Neural cell (in vitro differentiated cells): ENCODE measurements at regions not wholly inside any gene's neighbourhood (a gene's known extent, or its start where the extent isn't known, plus 50 kb on each side); places are given as distances from the start of the nearest gene placed in this dataset.

Experiments
- EP300 ChIP-seq: fragments of 450-650 bp; conservative IDR thresholded peaks from 2 replicates; pipeline ENCODE4 v1.6.1; 2014; ENCODE audit warnings: antibody characterized with exemption, mild to moderate bottlenecking, moderate library complexity; ENCODE audit not compliant: poor library complexity, severe bottlenecking
- EZH2 ChIP-seq: fragments of 200-600, 300-800 bp; shearing (Covaris generic), sonication (generic); IDR thresholded peaks from 2 replicates; pipeline ENCODE4 v1.6.1; 2014; ENCODE audit warnings: antibody characterized with exemption, low read length, borderline replicate concordance, mild to moderate bottlenecking; ENCODE audit not compliant: insufficient read depth, poor library complexity, severe bottlenecking
- POLR2AphosphoS5 ChIP-seq: IDR thresholded peaks from 2 replicates; pipeline ENCODE4 v1.6.1; 2012
- TF ChIP-seq, protein P1 (sequence below): fragments of 450-650 bp; IDR thresholded peaks from 2 replicates; pipeline ENCODE4 v1.5.1; 2014; ENCODE audit warnings: antibody characterized with exemption, mild to moderate bottlenecking, moderate library complexity; ENCODE audit not compliant: poor library complexity, severe bottlenecking
- TF ChIP-seq, protein P2 (sequence below): IDR thresholded peaks from 2 replicates; pipeline ENCODE4 v1.6.1; 2012; ENCODE audit warnings: borderline replicate concordance

DNA sequence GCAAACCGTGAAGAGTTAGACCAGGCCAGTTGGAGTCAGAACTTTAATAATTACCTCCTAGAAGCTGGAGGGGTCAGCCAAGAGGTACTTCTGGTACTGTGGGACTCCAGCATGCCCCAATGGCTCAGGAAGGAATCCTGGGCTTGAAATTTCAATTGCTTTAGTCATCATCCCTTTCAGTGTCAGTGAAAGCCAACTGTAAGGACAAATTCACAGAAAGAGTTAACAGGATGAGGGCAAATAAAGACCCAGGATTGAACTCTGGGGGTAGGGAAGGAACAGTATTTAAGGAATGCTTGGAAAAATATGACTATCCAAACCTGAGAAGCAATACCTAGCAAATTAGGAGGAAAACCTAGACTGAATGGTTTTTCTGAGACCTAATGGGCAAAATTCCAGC is 735.1 kb upstream of the MARCKS start:
- TF ChIP-seq POLR2AphosphoS5 (no peak), EZH2 (no peak), EP300 (no peak)
- TF ChIP-seq, protein P1, sequence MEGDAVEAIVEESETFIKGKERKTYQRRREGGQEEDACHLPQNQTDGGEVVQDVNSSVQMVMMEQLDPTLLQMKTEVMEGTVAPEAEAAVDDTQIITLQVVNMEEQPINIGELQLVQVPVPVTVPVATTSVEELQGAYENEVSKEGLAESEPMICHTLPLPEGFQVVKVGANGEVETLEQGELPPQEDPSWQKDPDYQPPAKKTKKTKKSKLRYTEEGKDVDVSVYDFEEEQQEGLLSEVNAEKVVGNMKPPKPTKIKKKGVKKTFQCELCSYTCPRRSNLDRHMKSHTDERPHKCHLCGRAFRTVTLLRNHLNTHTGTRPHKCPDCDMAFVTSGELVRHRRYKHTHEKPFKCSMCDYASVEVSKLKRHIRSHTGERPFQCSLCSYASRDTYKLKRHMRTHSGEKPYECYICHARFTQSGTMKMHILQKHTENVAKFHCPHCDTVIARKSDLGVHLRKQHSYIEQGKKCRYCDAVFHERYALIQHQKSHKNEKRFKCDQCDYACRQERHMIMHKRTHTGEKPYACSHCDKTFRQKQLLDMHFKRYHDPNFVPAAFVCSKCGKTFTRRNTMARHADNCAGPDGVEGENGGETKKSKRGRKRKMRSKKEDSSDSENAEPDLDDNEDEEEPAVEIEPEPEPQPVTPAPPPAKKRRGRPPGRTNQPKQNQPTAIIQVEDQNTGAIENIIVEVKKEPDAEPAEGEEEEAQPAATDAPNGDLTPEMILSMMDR = no peak
- TF ChIP-seq, protein P2, sequence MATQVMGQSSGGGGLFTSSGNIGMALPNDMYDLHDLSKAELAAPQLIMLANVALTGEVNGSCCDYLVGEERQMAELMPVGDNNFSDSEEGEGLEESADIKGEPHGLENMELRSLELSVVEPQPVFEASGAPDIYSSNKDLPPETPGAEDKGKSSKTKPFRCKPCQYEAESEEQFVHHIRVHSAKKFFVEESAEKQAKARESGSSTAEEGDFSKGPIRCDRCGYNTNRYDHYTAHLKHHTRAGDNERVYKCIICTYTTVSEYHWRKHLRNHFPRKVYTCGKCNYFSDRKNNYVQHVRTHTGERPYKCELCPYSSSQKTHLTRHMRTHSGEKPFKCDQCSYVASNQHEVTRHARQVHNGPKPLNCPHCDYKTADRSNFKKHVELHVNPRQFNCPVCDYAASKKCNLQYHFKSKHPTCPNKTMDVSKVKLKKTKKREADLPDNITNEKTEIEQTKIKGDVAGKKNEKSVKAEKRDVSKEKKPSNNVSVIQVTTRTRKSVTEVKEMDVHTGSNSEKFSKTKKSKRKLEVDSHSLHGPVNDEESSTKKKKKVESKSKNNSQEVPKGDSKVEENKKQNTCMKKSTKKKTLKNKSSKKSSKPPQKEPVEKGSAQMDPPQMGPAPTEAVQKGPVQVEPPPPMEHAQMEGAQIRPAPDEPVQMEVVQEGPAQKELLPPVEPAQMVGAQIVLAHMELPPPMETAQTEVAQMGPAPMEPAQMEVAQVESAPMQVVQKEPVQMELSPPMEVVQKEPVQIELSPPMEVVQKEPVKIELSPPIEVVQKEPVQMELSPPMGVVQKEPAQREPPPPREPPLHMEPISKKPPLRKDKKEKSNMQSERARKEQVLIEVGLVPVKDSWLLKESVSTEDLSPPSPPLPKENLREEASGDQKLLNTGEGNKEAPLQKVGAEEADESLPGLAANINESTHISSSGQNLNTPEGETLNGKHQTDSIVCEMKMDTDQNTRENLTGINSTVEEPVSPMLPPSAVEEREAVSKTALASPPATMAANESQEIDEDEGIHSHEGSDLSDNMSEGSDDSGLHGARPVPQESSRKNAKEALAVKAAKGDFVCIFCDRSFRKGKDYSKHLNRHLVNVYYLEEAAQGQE = no peak
